Caco-2 (cell line): ENCODE measurements at regions not wholly inside any gene's neighbourhood (a gene's known extent, or its start where the extent isn't known, plus 50 kb on each side); places are given as distances from the start of the nearest gene placed in this dataset.

Experiments used
- BruUV-seq: library from RNA; stranded (reverse); fragments of 400-500 nt; replicated peaks from 2 replicates; lab custom pipeline; 2021; lab: Mats Ljungman, UMichigan
- CTCF ChIA-PET: fragments of 300-600 bp; sonication (Branson Sonifier 250); formaldehyde crosslinking; loops from one replicate; lab custom pipeline; 2022; ENCODE audit warnings: antibody characterized with exemption; lab: Charles Lee
- POLR2A ChIA-PET: fragments of 300-600 bp; sonication (Branson Sonifier 250); formaldehyde crosslinking; loops from one replicate; lab custom pipeline; 2022; ENCODE audit warnings: antibody characterized with exemption; lab: Charles Lee
- DNase-seq, 2 experiments: peaks; one replicate each; pipeline versions ENCODE4 v3.0.0 to v3.0.0-alpha.2; 2020 to 2022
- H3K27me3 ChIP-seq: replicated peaks from 2 replicates; pipeline ENCODE4 v1.6.0; 2011; ENCODE audit warnings: low read length; ENCODE audit not compliant: control insufficient read depth, insufficient read depth
- H3K36me3 ChIP-seq: 2 replicates; pipeline ENCODE4 v1.5.1; 2011; ENCODE audit warnings: low read length; ENCODE audit not compliant: control insufficient read depth, insufficient read depth
- H3K4me1 ChIP-seq: fragments of 250-450 bp; sonication (Bioruptor Pico); 2 replicates; pipeline ENCODE4 v1.5.1; 2020; ENCODE audit warnings: mild to moderate bottlenecking
- H3K4me3 ChIP-seq: 2 replicates; pipeline ENCODE4 v1.5.1; 2011; ENCODE audit warnings: low read depth, mild to moderate bottlenecking, control low read depth, low read length
- H3K9me3 ChIP-seq: fragments of 250-450 bp; sonication (Bioruptor Pico); 2 replicates; pipeline ENCODE4 v1.5.1; 2020; ENCODE audit warnings: mild to moderate bottlenecking, moderate library complexity
- H3K27ac Mint-ChIP-seq: one replicate; pipeline ENCODE4 v1.8.0; 2022; ENCODE audit warnings: mixed read lengths; ENCODE audit not compliant: unreplicated experiment
- H3K27me3 Mint-ChIP-seq: one replicate; pipeline ENCODE4 v1.8.0; 2022; ENCODE audit warnings: mixed read lengths; ENCODE audit not compliant: insufficient read depth, unreplicated experiment
- H3K36me3 Mint-ChIP-seq: one replicate; pipeline ENCODE4 v1.8.0; 2022; ENCODE audit warnings: mild to moderate bottlenecking, mixed read lengths; ENCODE audit not compliant: insufficient read depth, unreplicated experiment
- H3K4me1 Mint-ChIP-seq: one replicate; pipeline ENCODE4 v1.8.0; 2022; ENCODE audit warnings: low read depth, mixed read lengths; ENCODE audit not compliant: unreplicated experiment
- H3K4me3 Mint-ChIP-seq: one replicate; pipeline ENCODE4 v1.8.0; 2022; ENCODE audit warnings: mild to moderate bottlenecking, moderate library complexity, mixed read lengths; ENCODE audit not compliant: unreplicated experiment
- H3K9me3 Mint-ChIP-seq: one replicate; pipeline ENCODE4 v1.8.0; 2022; ENCODE audit warnings: mixed read lengths; ENCODE audit not compliant: unreplicated experiment
- CTCF ChIP-seq, 2 experiments: fragments of 200-600 bp in 1 of 2; IDR thresholded peaks; 1 replicate in 1 of 2; 2 replicates in 1 of 2; pipeline versions ENCODE4 v1.5.1 to v1.8.0; 2011 to 2022; ENCODE audit warnings: antibody characterized with exemption in 1 of 2, control low read depth in 1 of 2, inconsistent platforms in 1 of 2, low read depth in 1 of 2, low read length in 1 of 2, mild to moderate bottlenecking in 1 of 2, moderate library complexity in 1 of 2; ENCODE audit not compliant: insufficient read depth in 1 of 2, severe bottlenecking in 1 of 2, unreplicated experiment in 1 of 2
- intact Hi-C: fragments of 100-400 bp; cut with micrococcal nuclease; formaldehyde crosslinking; loops from one replicate; pipeline ENCODE4 v1.10.0; 2022; ENCODE audit not compliant: unreplicated experiment

GRCh38 chr12:84660139-84660538 is 252.5 kb downstream of the SLC6A15 start:
- TF ChIP-seq CTCF (IDR thresholded peaks at IDR 0.05; ENCODE audit: insufficient read depth in 1 of 2, low read depth in 1 of 2, low read length in 1 of 2, severe bottlenecking in 1 of 2, unreplicated experiment in 1 of 2) = no peak
- Histone ChIP-seq H3K36me3 (no peaks in the 10 kb centered on the region), H3K4me3 (no peak overlapping the region), H3K27me3 (no peaks in the 10 kb centered on the region), H3K9me3 (no peaks in the 10 kb centered on the region), H3K4me1 (no peaks in the 10 kb centered on the region)
- intact Hi-C loops = no loop called here
- Mint-ChIP-seq H3K4me3 (no peak overlapping the region), H3K27me3 (no peaks in the 10 kb centered on the region), H3K4me1 (no peaks in the 10 kb centered on the region), H3K27ac (no peak overlapping the region), H3K36me3 (no peaks in the 10 kb centered on the region), H3K9me3 (no peaks in the 10 kb centered on the region)
- BruUV-seq = no TSS peak
- POLR2A ChIA-PET = no interaction called here
- DNase-seq = no peak
- CTCF ChIA-PET = no interaction called here

DNA sequence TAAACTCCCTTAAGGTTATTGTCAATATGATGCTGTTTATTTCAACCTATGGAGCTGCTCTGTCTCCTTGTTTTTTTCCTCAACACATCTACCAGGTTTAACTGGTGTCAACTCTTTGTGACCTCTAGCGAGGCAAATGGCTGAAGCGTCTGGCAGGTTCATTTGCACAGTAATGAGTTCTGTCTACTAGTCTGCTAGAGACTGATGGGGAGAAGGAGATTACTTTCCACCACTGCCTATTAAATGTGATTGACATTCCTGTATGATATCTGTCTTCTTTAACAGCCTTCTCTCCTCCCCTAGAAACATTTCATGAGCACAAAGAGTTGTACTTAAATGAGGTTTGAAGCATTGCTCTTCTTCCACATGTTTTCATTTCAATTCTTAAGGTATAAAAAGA is 253.7 kb downstream of the SLC6A15 start:
- H3K4me3 ChIP-seq = no peak overlapping the region

DNA sequence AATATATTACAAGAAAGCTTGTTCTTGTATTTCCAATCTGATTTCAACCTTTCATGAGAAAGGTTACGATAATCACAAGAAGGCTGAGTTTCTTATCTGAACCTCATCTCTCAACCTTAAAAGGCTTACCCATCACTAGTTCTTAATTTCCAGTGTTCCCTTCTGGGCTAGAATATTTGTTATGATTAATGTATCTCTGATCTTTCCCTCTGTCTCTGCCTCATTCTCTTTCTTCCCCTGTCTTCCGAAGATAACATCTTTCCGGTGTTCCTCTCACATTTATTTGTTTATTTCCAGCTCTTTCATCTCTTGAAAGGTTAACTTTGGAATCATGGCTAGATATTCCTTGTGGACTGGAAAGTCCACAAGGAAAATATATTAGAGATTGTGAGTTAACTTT is 255.9 kb downstream of the SLC6A15 start:
- Mint-ChIP-seq H3K4me1 (no peaks in the 10 kb centered on the region), H3K4me3 (no peak overlapping the region), H3K27ac (no peak overlapping the region), H3K27me3 (no peaks in the 10 kb centered on the region), H3K36me3 (no peaks in the 10 kb centered on the region), H3K9me3 (no peaks in the 10 kb centered on the region)
- H3K36me3 ChIP-seq = no peaks in the 10 kb centered on the region
- BruUV-seq = no TSS peak
- no peak for DNase-seq
- H3K9me3 ChIP-seq = no peaks in the 10 kb centered on the region
- no peak overlapping the region for H3K4me3 ChIP-seq
- no peak for TF ChIP-seq CTCF (IDR thresholded peaks at IDR 0.05; ENCODE audit: insufficient read depth in 1 of 2, low read depth in 1 of 2, low read length in 1 of 2, severe bottlenecking in 1 of 2, unreplicated experiment in 1 of 2)
- ChIA-PET POLR2A (no interaction called here), CTCF (no interaction called here)
- H3K27me3 ChIP-seq = no peaks in the 10 kb centered on the region
- no peaks in the 10 kb centered on the region for H3K4me1 ChIP-seq
- intact Hi-C loops = no loop called here

More for the DNA sequence above, 253.7 kb downstream of the SLC6A15 start:
- intact Hi-C loops = no loop called here
- Histone ChIP-seq H3K27me3 (no peaks in the 10 kb centered on the region), H3K36me3 (no peaks in the 10 kb centered on the region), H3K9me3 (no peaks in the 10 kb centered on the region), H3K4me1 (no peaks in the 10 kb centered on the region)
- H3K4me1 Mint-ChIP-seq = no peaks in the 10 kb centered on the region
- H3K9me3 Mint-ChIP-seq = no peaks in the 10 kb centered on the region
- no peaks in the 10 kb centered on the region for H3K36me3 Mint-ChIP-seq
- no peaks in the 10 kb centered on the region for H3K27me3 Mint-ChIP-seq
- H3K27ac Mint-ChIP-seq = no peak overlapping the region
- no peak overlapping the region for H3K4me3 Mint-ChIP-seq
- no peak for DNase-seq
- BruUV-seq = no TSS peak
- TF ChIP-seq CTCF (IDR thresholded peaks at IDR 0.05; ENCODE audit: insufficient read depth in 1 of 2, low read depth in 1 of 2, low read length in 1 of 2, severe bottlenecking in 1 of 2, unreplicated experiment in 1 of 2) = no peak
- POLR2A ChIA-PET = no interaction called here
- CTCF ChIA-PET = no interaction called here
